ENCODE measurements at regions not wholly inside any gene's neighbourhood (a gene's known extent, or its start where the extent isn't known, plus 50 kb on each side); places are given as distances from the start of the nearest gene placed in this dataset.

DNA sequence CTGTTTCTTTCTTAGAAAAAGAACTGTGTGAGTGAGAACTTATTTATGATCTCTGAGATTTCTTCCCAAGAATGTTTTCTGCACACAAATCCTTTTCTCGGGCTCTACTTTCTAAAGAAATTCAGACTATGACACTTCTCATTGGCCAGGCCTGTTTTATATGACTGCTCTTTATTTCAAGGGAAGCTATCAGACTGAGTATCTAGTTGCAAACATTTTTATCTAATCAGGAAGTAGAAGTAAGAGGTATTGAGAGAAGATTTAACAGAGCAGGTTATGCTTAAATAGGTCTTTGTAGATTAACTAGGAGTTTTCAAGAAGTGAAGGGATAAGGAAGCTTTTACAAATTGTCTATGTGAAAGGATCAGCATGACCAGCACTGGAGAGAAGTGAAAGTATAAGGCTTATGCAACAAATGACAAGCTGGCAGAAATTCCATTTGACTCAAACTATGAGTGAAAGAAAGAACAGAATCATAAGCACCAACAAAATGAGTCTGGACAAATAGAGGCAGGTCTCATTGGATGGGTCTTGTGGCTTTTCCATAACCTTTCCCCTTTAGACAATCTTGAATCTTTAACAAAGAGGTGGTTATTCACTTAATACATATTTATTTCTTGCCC lies 71.9 kb upstream of the CHL1 start:
- ATAC-seq (ENCODE audit: insufficient read depth, low read depth) (no peak), DNase-seq (no peak)
- Histone ChIP-seq H3K4me1 (ENCODE audit: insufficient read depth, low read length) (no peaks in the 10 kb centered on the region), H3K27me3 (ENCODE audit: insufficient read depth, low read length, poor library complexity) (no peaks in the 10 kb centered on the region), H3K36me3 (ENCODE audit: insufficient read depth, low read length) (no peaks in the 10 kb centered on the region), H3K9me3 (ENCODE audit: insufficient read depth, low read length, severe bottlenecking) (no peaks in the 10 kb centered on the region), H4K20me1 (ENCODE audit: insufficient read depth, low read length) (no peaks in the 10 kb centered on the region), H3K9ac (ENCODE audit: low read depth, low read length) (no peak overlapping the region), H3K79me2 (ENCODE audit: insufficient read depth, low read length) (no peaks in the 10 kb centered on the region), H3K4me2 (ENCODE audit: insufficient read depth, low read length) (no peak overlapping the region), H2AFZ (ENCODE audit: low read depth, low read length) (no peak overlapping the region), H3K4me3 (ENCODE audit: low read depth in 1 of 2, low read length in 2 of 2) (no peak overlapping the region), H3K27ac (ENCODE audit: low read length) (no peak overlapping the region)
- TF ChIP-seq EZH2 (IDR thresholded peaks at IDR 0.05; ENCODE audit: borderline replicate concordance, low read depth, low read length, severe bottlenecking): no peak

- Histone ChIP-seq H3K79me2 (ENCODE audit: insufficient read depth, low read length) (no peaks in the 10 kb centered on the region), H4K20me1 (ENCODE audit: insufficient read depth, low read length) (no peaks in the 10 kb centered on the region), H3K9ac (ENCODE audit: low read depth, low read length) (no peak overlapping the region), H2AFZ (ENCODE audit: low read depth, low read length) (no peak overlapping the region), H3K27ac (ENCODE audit: low read length) (no peak overlapping the region), H3K27me3 (ENCODE audit: insufficient read depth, low read length, poor library complexity) (no peaks in the 10 kb centered on the region), H3K36me3 (ENCODE audit: insufficient read depth, low read length) (no peaks in the 10 kb centered on the region), H3K4me1 (ENCODE audit: insufficient read depth, low read length) (no peaks in the 10 kb centered on the region), H3K9me3 (ENCODE audit: insufficient read depth, low read length, severe bottlenecking) (no peaks in the 10 kb centered on the region), H3K4me2 (ENCODE audit: insufficient read depth, low read length) (no peak overlapping the region), H3K4me3 (ENCODE audit: low read depth in 1 of 2, low read length in 2 of 2) (no peak overlapping the region)
- no peak for TF ChIP-seq EZH2 (IDR thresholded peaks at IDR 0.05; ENCODE audit: borderline replicate concordance, low read depth, low read length, severe bottlenecking)
- TF ChIP-seq, protein P1, sequence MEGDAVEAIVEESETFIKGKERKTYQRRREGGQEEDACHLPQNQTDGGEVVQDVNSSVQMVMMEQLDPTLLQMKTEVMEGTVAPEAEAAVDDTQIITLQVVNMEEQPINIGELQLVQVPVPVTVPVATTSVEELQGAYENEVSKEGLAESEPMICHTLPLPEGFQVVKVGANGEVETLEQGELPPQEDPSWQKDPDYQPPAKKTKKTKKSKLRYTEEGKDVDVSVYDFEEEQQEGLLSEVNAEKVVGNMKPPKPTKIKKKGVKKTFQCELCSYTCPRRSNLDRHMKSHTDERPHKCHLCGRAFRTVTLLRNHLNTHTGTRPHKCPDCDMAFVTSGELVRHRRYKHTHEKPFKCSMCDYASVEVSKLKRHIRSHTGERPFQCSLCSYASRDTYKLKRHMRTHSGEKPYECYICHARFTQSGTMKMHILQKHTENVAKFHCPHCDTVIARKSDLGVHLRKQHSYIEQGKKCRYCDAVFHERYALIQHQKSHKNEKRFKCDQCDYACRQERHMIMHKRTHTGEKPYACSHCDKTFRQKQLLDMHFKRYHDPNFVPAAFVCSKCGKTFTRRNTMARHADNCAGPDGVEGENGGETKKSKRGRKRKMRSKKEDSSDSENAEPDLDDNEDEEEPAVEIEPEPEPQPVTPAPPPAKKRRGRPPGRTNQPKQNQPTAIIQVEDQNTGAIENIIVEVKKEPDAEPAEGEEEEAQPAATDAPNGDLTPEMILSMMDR (IDR thresholded peaks at IDR 0.05; ENCODE audit: borderline replicate concordance, extremely low read depth, low read length, poor library complexity, severe bottlenecking): no peak
- no peak for ATAC-seq (ENCODE audit: insufficient read depth, low read depth)
- no peak for DNase-seq
These were observed 67.9 kb upstream of the CHL1 start for GRCh38 chr3:128515-129172.

DNA sequence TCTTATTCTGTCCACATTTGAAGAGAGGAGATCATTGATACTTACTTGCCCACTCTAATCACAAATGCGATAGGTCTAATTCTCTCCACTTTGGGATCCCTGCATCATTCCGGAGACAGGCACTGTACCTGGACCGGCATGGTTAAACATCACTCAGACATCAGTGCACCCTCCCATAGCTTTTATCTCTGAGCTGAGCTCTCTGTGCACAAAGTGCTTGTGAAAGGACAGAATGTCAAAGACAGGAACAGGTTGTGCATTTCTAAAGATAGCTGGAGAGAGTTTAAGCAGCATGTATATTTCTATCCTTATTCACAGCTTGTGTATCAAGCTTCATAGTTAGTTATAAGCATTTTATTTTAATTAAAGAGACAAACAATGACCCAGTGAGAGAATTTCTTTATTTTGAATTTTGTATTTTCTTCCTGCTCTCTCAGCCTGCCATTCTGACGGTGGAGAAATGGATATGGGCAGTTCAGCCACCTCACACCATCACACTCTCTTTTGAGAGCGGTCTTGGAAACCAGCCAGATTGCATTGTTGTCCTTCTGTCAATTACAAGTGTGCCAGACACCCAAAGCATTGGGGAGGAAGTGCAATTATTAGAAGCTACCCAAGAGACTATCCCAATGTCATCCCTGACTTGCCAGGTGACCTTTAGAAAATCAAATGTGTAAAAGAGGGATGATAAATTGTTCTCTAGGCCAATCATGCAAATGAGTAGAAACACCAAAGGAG lies 65.2 kb upstream of the CHL1 start:
- no peaks in the 10 kb centered on the region for H3K36me3 ChIP-seq (ENCODE audit: insufficient read depth, low read length)
- H2AFZ ChIP-seq (ENCODE audit: low read depth, low read length): no peak overlapping the region
- no peaks in the 10 kb centered on the region for H3K27me3 ChIP-seq (ENCODE audit: insufficient read depth, low read length, poor library complexity)
- no peaks in the 10 kb centered on the region for H4K20me1 ChIP-seq (ENCODE audit: insufficient read depth, low read length)
- H3K27ac ChIP-seq (ENCODE audit: low read length): no peak overlapping the region
- H3K4me3 ChIP-seq (ENCODE audit: low read depth in 1 of 2, low read length in 2 of 2): no peak overlapping the region
- no peaks in the 10 kb centered on the region for H3K4me1 ChIP-seq (ENCODE audit: insufficient read depth, low read length)
- DNase-seq (no peak), ATAC-seq (ENCODE audit: insufficient read depth, low read depth) (no peak)
- no peak overlapping the region for H3K4me2 ChIP-seq (ENCODE audit: insufficient read depth, low read length)
- no peaks in the 10 kb centered on the region for H3K79me2 ChIP-seq (ENCODE audit: insufficient read depth, low read length)
- no peaks in the 10 kb centered on the region for H3K9me3 ChIP-seq (ENCODE audit: insufficient read depth, low read length, severe bottlenecking)
- no peak overlapping the region for H3K9ac ChIP-seq (ENCODE audit: low read depth, low read length)
- TF ChIP-seq, protein P1 (IDR thresholded peaks at IDR 0.05; ENCODE audit: borderline replicate concordance, extremely low read depth, low read length, poor library complexity, severe bottlenecking): no peak
- no peak for TF ChIP-seq EZH2 (IDR thresholded peaks at IDR 0.05; ENCODE audit: borderline replicate concordance, low read depth, low read length, severe bottlenecking)

GRCh38 chr3:132378-132777 lies 64.2 kb upstream of the CHL1 start:
- Histone ChIP-seq H3K4me2 (ENCODE audit: insufficient read depth, low read length) (no peak overlapping the region), H3K79me2 (ENCODE audit: insufficient read depth, low read length) (no peaks in the 10 kb centered on the region), H2AFZ (ENCODE audit: low read depth, low read length) (no peak overlapping the region), H3K9ac (ENCODE audit: low read depth, low read length) (no peak overlapping the region), H4K20me1 (ENCODE audit: insufficient read depth, low read length) (no peaks in the 10 kb centered on the region), H3K4me1 (ENCODE audit: insufficient read depth, low read length) (no peaks in the 10 kb centered on the region), H3K36me3 (ENCODE audit: insufficient read depth, low read length) (no peaks in the 10 kb centered on the region), H3K27me3 (ENCODE audit: insufficient read depth, low read length, poor library complexity) (no peaks in the 10 kb centered on the region), H3K4me3 (ENCODE audit: low read depth in 1 of 2, low read length in 2 of 2) (no peak overlapping the region), H3K27ac (ENCODE audit: low read length) (no peak overlapping the region), H3K9me3 (ENCODE audit: insufficient read depth, low read length, severe bottlenecking) (no peaks in the 10 kb centered on the region)
- ATAC-seq (ENCODE audit: insufficient read depth, low read depth): no peak
- no peak for DNase-seq
- TF ChIP-seq, protein P1 (IDR thresholded peaks at IDR 0.05; ENCODE audit: borderline replicate concordance, extremely low read depth, low read length, poor library complexity, severe bottlenecking): no peak
- TF ChIP-seq EZH2 (IDR thresholded peaks at IDR 0.05; ENCODE audit: borderline replicate concordance, low read depth, low read length, severe bottlenecking): no peak

Measured in DND-41 (cell line).